Heart right ventricle (tissue), 16 donors: ENCODE measurements at regions not wholly inside any gene's neighbourhood (a gene's known extent, or its start where the extent isn't known, plus 50 kb on each side); places are given as distances from the start of the nearest gene placed in this dataset.

ENCODE experiments used
- ATAC-seq, 8 donors: fragments of 200-7000 bp; cut with Tn5 transposase; one replicate each; pipeline ENCODE4 v1.9.1; 2020; ENCODE audit warnings: mild to moderate bottlenecking in 8 of 8, moderate library complexity in 8 of 8, moderate number of reproducible peaks in 1 of 8
- DNase-seq, 2 donors: peaks; one replicate each; pipeline ENCODE4 v3.0.0-alpha.2; 2020
- H3K27ac ChIP-seq, 10 donors: fragments of 200-600 bp; sonication (generic) in 2 of 10; one replicate each; pipeline versions ENCODE4 v1.5.0 to v1.8.0; 2020 to 2022; ENCODE audit warnings: mild to moderate bottlenecking in 3 of 10
- H3K27me3 ChIP-seq, 7 donors: fragments of 200-600 bp; one replicate each; pipeline ENCODE4 v1.8.0; 2021 to 2022; ENCODE audit warnings: mild to moderate bottlenecking in 2 of 7
- H3K36me3 ChIP-seq, 9 donors: fragments of 200-600 bp; sonication (generic) in 1 of 9; one replicate each; pipeline versions ENCODE4 v1.5.0 to v1.8.0; 2020 to 2022; ENCODE audit warnings: mild to moderate bottlenecking in 2 of 9
- H3K4me1 ChIP-seq, 9 donors: fragments of 200-600 bp; sonication (generic) in 1 of 9; one replicate each; pipeline versions ENCODE4 v1.5.0 to v1.8.0; 2020 to 2022; ENCODE audit warnings: mild to moderate bottlenecking in 4 of 9
- H3K4me3 ChIP-seq, 10 donors: fragments of 200-600 bp; sonication (generic) in 2 of 10; one replicate each; pipeline versions ENCODE4 v1.5.0 to v1.8.0; 2020 to 2022; ENCODE audit warnings: mild to moderate bottlenecking in 7 of 10, moderate library complexity in 2 of 10
- H3K9me3 ChIP-seq, 11 donors: fragments of 200-600 bp in 10 of 11; sonication (generic) in 2 of 11; one replicate each; pipeline versions ENCODE4 v1.5.0 to v1.8.0; 2013 to 2022; ENCODE audit warnings: mild to moderate bottlenecking in 2 of 11, control low read depth in 1 of 11, moderate library complexity in 1 of 11
- CTCF ChIP-seq, 9 donors: fragments of 200-600 bp; sonication (generic) in 2 of 9; IDR thresholded peaks; one replicate each; pipeline versions ENCODE4 v1.5.0 to v1.8.0; 2021 to 2022; ENCODE audit warnings: antibody characterized with exemption in 9 of 9, mild to moderate bottlenecking in 5 of 9, moderate library complexity in 1 of 9
- WGBS, 2 donors: extraction: QIAGEN DNeasy Blood & Tissue Kit; methylation state at CpG; one replicate each; pipeline ENCODE4 v1.1.7; 2013; ENCODE audit warnings: inconsistent platforms in 1 of 2; 5-methylcytosine and 5-hydroxymethylcytosine counted together
- intact Hi-C, 10 donors: fragments of 100-400 bp; cut with DNase I; formaldehyde crosslinking; loops; one replicate each; pipeline versions ENCODE4 v1.11.1 to v1.14.2; 2022
- donor health status: Arrhythmogenic right ventricular cardiomyopathy.
- donor health status: ischemic (EF 13 %, LVEDD 7.1; RV severe dilation, severe dysfunction).
- donor health status: healthy with polysubstance abuse.
- donor health status: DM: no; HTN: yes; CAD: no.
- donor health status: DM: no; HTN: no; CAD: no.
- donor health status: ischemic (EF 25% LVEDD 6.9; RV normal size, moderate dysfunction).
- donor health status: ischemic (EF 25% LVEDD 5.7; RV mildly dilated, moderate dysfunction).
- donor health status: healthy.
- donor health status: DM: yes; HTN: yes; CAD: no.
- donor health status: Ischemic cardiomyopathy.
- donor health status: ischemic (EF 35%, LVEDD 5.7; RV mildly dilated, moderate dysfunction).
- donor health status: nonischemic (EF 11% LVEDD 7.7; RV severe dilation, severe dysfunction).
- donor health status: DM: yes; HTN: yes; CAD: no.
- donor health status: PGD.
- donor health status: ischemic (EF 29% LVEDD 5.4; RV normal size, mild dysfunction).
- donor health status: nonischemic (EF 23%, LVEDD 6.1; RV moderate dilation, normal function).

- no peak for TF ChIP-seq CTCF (IDR thresholded peaks at IDR 0.05)
- ATAC-seq (no peak), DNase-seq (no peak)
- intact Hi-C loops = no loop called here
- Histone ChIP-seq H3K9me3 (no peaks in the 10 kb centered on the region), H3K4me3 (no peak overlapping the region), H3K4me1 (no peaks in the 10 kb centered on the region), H3K27me3 (no peaks in the 10 kb centered on the region), H3K27ac (no peak overlapping the region), H3K36me3 (no peaks in the 10 kb centered on the region)
- 87 to 89% methylated on average over 2 of the region's 2 CpGs for WGBS, 2 donors
Observed at GRCh38 chr5:117055517-117055916, 480.9 kb upstream of the SEMA6A start.

GRCh38 chr5:117054911-117055310, 480.3 kb upstream of the SEMA6A start:
- Histone ChIP-seq H3K4me1 (no peaks in the 10 kb centered on the region), H3K9me3 (no peaks in the 10 kb centered on the region), H3K27me3 (no peaks in the 10 kb centered on the region), H3K36me3 (no peaks in the 10 kb centered on the region), H3K27ac (no peak overlapping the region), H3K4me3 (no peak overlapping the region)
- ATAC-seq (no peak), DNase-seq (no peak)
- 66 to 74% methylated on average over 4 of the region's 4 CpGs for WGBS, 2 donors
- intact Hi-C loops = no loop called here
- TF ChIP-seq CTCF (IDR thresholded peaks at IDR 0.05) = no peak

- DNase-seq (no peak), ATAC-seq (no peak)
- Histone ChIP-seq H3K27me3 (no peaks in the 10 kb centered on the region), H3K36me3 (no peaks in the 10 kb centered on the region), H3K27ac (no peak overlapping the region), H3K9me3 (no peaks in the 10 kb centered on the region), H3K4me1 (no peaks in the 10 kb centered on the region), H3K4me3 (no peak overlapping the region)
- intact Hi-C loops = no loop called here
- TF ChIP-seq CTCF (IDR thresholded peaks at IDR 0.05) = no peak
- 32 to 44% methylated on average over 1 of the region's 1 CpG for WGBS, 2 donors
Observed at GRCh38 chr5:117054141-117054540, 479.5 kb upstream of the SEMA6A start.

GRCh38 chr5:117041926-117042595, 467.4 kb upstream of the SEMA6A start:
- no peak overlapping the region for H3K4me3 ChIP-seq
- DNase-seq (no peak), ATAC-seq (no peak)
- no peak overlapping the region for H3K27ac ChIP-seq
- peaks cover 0 to 3% (median 0%) of the 10 kb centered on the region in 11 donors for H3K9me3 ChIP-seq
- no peaks in the 10 kb centered on the region for H3K27me3 ChIP-seq
- no peaks in the 10 kb centered on the region for H3K36me3 ChIP-seq
- intact Hi-C loops = no loop called here
- no peaks in the 10 kb centered on the region for H3K4me1 ChIP-seq
- no peak for TF ChIP-seq CTCF (IDR thresholded peaks at IDR 0.05)
- WGBS, 2 donors = 73 to 74% methylated on average over 6 of the region's 6 CpGs
